Karpas-422 (cell line): ENCODE measurements at regions not wholly inside any gene's neighbourhood (a gene's known extent, or its start where the extent isn't known, plus 50 kb on each side); places are given as distances from the start of the nearest gene placed in this dataset.
"Not testable (repeated sequence)": the region's sequence is repeated elsewhere in the genome, so short reads cannot be mapped to it uniquely, and the experiment has no call there.

Experiments used
- DNase-seq: peaks from one replicate; pipeline ENCODE4 v3.0.0-alpha.2; 2015
- H2AFZ ChIP-seq: fragments of 200-600 bp; sonication (generic); 2 replicates; pipeline ENCODE4 v1.6.1; 2014; ENCODE audit warnings: antibody characterized with exemption, low read length, mixed read lengths
- H3K27ac ChIP-seq: fragments of 200-600 bp; sonication (generic); 2 replicates; pipeline ENCODE4 v1.5.1; 2014; ENCODE audit warnings: mild to moderate bottlenecking, low read length, moderate library complexity
- H3K27me3 ChIP-seq: fragments of 200-600 bp; sonication (generic); 2 replicates; pipeline ENCODE4 v1.6.1; 2014; ENCODE audit warnings: low read length, mixed read lengths
- H3K36me3 ChIP-seq: fragments of 200-600 bp; sonication (generic); 2 replicates; pipeline ENCODE4 v1.6.1; 2014; ENCODE audit warnings: low read length, mixed read lengths; ENCODE audit not compliant: insufficient read depth
- H3K4me1 ChIP-seq: fragments of 200-600 bp; sonication (generic); 2 replicates; pipeline ENCODE4 v1.6.1; 2014; ENCODE audit warnings: mild to moderate bottlenecking, low read length, mixed read lengths
- H3K4me2 ChIP-seq: fragments of 200-600 bp; sonication (generic); 2 replicates; pipeline ENCODE4 v1.6.1; 2014; ENCODE audit warnings: low read length, low read depth, mild to moderate bottlenecking; ENCODE audit not compliant: poor library complexity, severe bottlenecking
- H3K4me3 ChIP-seq: fragments of 200-600 bp; sonication (generic); 2 replicates; pipeline ENCODE4 v1.5.1; 2014; ENCODE audit warnings: mild to moderate bottlenecking, antibody characterized with exemption, low read length, mixed read lengths
- H3K79me2 ChIP-seq: fragments of 200-600 bp; sonication (generic); 2 replicates; pipeline ENCODE4 v1.6.1; 2014; ENCODE audit warnings: mild to moderate bottlenecking, low read length, mixed read lengths
- H3K9ac ChIP-seq: fragments of 200-600 bp; sonication (generic); 2 replicates; pipeline ENCODE4 v1.6.0; 2014; ENCODE audit warnings: low read length
- H3K9me2 ChIP-seq: fragments of 200-600 bp; sonication (generic), shearing (Covaris generic); replicated peaks from 2 replicates; pipeline ENCODE4 v1.6.0; 2014; ENCODE audit warnings: mild to moderate bottlenecking, low read length, moderate library complexity; ENCODE audit not compliant: insufficient read depth
- H3K9me3 ChIP-seq: fragments of 300-700, 200-600 bp; sonication (generic); 2 replicates; pipeline ENCODE4 v1.6.1; 2014; ENCODE audit warnings: low read length, mixed read lengths
- H4K20me1 ChIP-seq: fragments of 200-600 bp; sonication (generic); 2 replicates; pipeline ENCODE4 v1.6.1; 2014; ENCODE audit warnings: mild to moderate bottlenecking, antibody characterized with exemption, low read length, low read depth; ENCODE audit not compliant: insufficient read depth

DNA sequence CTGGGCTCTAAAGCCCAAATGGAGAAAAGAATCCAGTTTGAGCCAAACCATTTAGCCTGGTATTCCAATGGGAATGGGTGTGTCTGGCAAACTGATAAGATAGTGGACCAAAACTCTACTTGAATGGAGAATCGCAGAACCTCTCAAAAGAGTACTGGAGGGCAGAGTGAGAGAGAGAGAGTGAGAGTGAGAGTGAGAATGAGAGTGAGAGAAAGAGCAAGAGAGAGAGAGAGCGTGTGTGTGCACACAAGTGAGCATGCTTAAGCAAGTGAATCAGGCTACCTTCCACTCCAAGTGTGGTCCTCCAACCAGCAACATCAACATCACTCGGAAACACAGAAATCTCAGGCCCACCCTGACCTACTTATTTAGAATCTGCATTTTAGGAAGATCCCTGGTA lies 58.8 kb downstream of the UQCRFS1 start:
- Histone ChIP-seq H4K20me1 (no peaks in the 10 kb centered on the region), H3K9me3 (no peaks in the 10 kb centered on the region), H3K4me1 (no peaks in the 10 kb centered on the region), H3K79me2 (no peaks in the 10 kb centered on the region), H3K27ac (no peak overlapping the region), H3K4me2 (no peak overlapping the region), H3K9ac (no peak overlapping the region), H3K9me2 (no peaks in the 10 kb centered on the region), H3K4me3 (no peak overlapping the region), H3K36me3 (no peaks in the 10 kb centered on the region), H3K27me3 (no peaks in the 10 kb centered on the region), H2AFZ (no peak overlapping the region)
- DNase-seq, result no peak

GRCh38 chr19:29145756-29146155 lies 67.2 kb downstream of the UQCRFS1 start:
- H3K27ac ChIP-seq, result no peak overlapping the region
- peaks cover 1% of the 10 kb centered on the region; the same call in 1 of the 2 replicates for H3K9me3 ChIP-seq
- H2AFZ ChIP-seq, result no peak overlapping the region
- no peaks in the 10 kb centered on the region for H3K9me2 ChIP-seq
- H3K27me3 ChIP-seq, result no peaks in the 10 kb centered on the region
- no peaks in the 10 kb centered on the region for H3K79me2 ChIP-seq
- no peaks in the 10 kb centered on the region for H3K36me3 ChIP-seq
- no peak overlapping the region for H3K4me2 ChIP-seq
- H3K9ac ChIP-seq, result no peak overlapping the region
- H4K20me1 ChIP-seq, result no peaks in the 10 kb centered on the region
- no peak overlapping the region for H3K4me3 ChIP-seq
- no peak for DNase-seq
- no peaks in the 10 kb centered on the region for H3K4me1 ChIP-seq

DNA sequence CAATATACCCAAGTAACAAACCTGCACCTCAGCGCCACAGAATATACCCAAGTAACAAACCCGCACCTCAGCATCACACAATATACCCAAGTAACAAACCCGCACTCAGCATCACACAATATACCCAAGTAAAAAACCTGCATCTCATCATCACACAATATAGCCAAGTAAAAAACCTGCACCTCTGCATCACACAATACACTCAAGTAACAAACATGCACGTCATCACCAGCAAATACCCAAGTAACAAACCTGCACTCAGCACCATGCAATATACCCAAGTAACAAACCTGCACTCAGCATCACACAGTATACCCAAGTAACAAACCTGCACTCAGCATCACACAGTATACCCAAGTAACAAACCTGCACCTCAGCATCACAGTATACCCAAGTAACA lies 69.8 kb downstream of the UQCRFS1 start:
- no peaks in the 10 kb centered on the region for H3K9me2 ChIP-seq
- no peak overlapping the region for H2AFZ ChIP-seq
- H3K36me3 ChIP-seq, result no peaks in the 10 kb centered on the region
- no peaks in the 10 kb centered on the region for H3K79me2 ChIP-seq
- H3K4me2 ChIP-seq, result no peak overlapping the region
- peaks cover 18% of the 10 kb centered on the region for H3K9me3 ChIP-seq
- H3K4me3 ChIP-seq, result no peak overlapping the region
- no peaks in the 10 kb centered on the region for H3K27me3 ChIP-seq
- H3K27ac ChIP-seq, result no peak overlapping the region
- DNase-seq, result no peak
- no peaks in the 10 kb centered on the region for H3K4me1 ChIP-seq
- no peak overlapping the region for H3K9ac ChIP-seq
- no peaks in the 10 kb centered on the region for H4K20me1 ChIP-seq

- Histone ChIP-seq H3K36me3 (no peaks in the 10 kb centered on the region), H3K27ac (no peak overlapping the region), H3K9ac (no peak overlapping the region), H4K20me1 (no peaks in the 10 kb centered on the region), H2AFZ (no peak overlapping the region), H3K9me3 (peaks cover 18% of the 10 kb centered on the region), H3K27me3 (no peaks in the 10 kb centered on the region), H3K4me3 (no peak overlapping the region), H3K9me2 (no peaks in the 10 kb centered on the region), H3K4me2 (no peak overlapping the region), H3K4me1 (no peaks in the 10 kb centered on the region), H3K79me2 (no peaks in the 10 kb centered on the region)
- DNase-seq, result no peak
Measured at GRCh38 chr19:29139227-29139626, 73.7 kb downstream of the UQCRFS1 start.

DNA sequence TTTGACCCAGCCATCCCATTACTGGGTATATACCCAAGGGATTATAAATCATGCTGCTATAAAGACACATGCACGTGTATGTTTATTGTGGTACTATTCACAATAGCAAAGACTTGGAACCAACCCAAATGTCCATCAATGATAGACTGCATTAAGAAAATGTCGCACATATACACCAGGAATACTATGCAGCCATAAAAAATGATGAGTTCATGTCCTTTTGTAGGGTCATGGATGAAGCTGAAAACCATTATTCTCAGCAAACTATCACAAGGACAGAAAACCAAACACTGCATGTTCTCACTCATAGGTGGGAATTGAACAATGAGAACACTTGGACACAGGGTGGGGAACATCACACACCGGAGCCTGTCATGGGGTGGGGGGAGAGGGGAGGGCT lies 74.7 kb downstream of the UQCRFS1 start:
- H3K4me2 ChIP-seq, H3K4me3 ChIP-seq, H3K79me2 ChIP-seq, H3K4me1 ChIP-seq, H3K27ac ChIP-seq, DNase-seq, H3K27me3 ChIP-seq, H4K20me1 ChIP-seq, H3K9ac ChIP-seq, H3K36me3 ChIP-seq, H2AFZ ChIP-seq, H3K9me2 ChIP-seq: not testable (repeated sequence)
- peaks cover 18% of the 10 kb centered on the region for H3K9me3 ChIP-seq

- Histone ChIP-seq H2AFZ (no peak overlapping the region), H3K4me3 (no peak overlapping the region), H3K79me2 (no peaks in the 10 kb centered on the region), H3K36me3 (no peaks in the 10 kb centered on the region), H3K9me2 (no peaks in the 10 kb centered on the region), H3K4me1 (no peaks in the 10 kb centered on the region), H3K4me2 (no peak overlapping the region), H3K27me3 (no peaks in the 10 kb centered on the region), H3K9me3 (no peaks in the 10 kb centered on the region), H4K20me1 (no peaks in the 10 kb centered on the region), H3K27ac (no peak overlapping the region), H3K9ac (no peak overlapping the region)
- no peak for DNase-seq
Measured at GRCh38 chr19:29131456-29131855, 81.5 kb downstream of the UQCRFS1 start.

- Histone ChIP-seq H3K4me2 (no peak overlapping the region), H2AFZ (no peak overlapping the region), H3K4me1 (no peaks in the 10 kb centered on the region), H3K27me3 (no peaks in the 10 kb centered on the region), H3K4me3 (no peak overlapping the region), H3K9ac (no peak overlapping the region), H3K9me2 (no peaks in the 10 kb centered on the region), H4K20me1 (no peaks in the 10 kb centered on the region), H3K79me2 (no peaks in the 10 kb centered on the region), H3K27ac (no peak overlapping the region), H3K9me3 (no peaks in the 10 kb centered on the region), H3K36me3 (no peaks in the 10 kb centered on the region)
- no peak for DNase-seq
Measured at GRCh38 chr19:29129148-29129547, 83.8 kb downstream of the UQCRFS1 start.

- Histone ChIP-seq H3K79me2 (no peaks in the 10 kb centered on the region), H3K4me3 (no peak overlapping the region), H3K36me3 (no peaks in the 10 kb centered on the region), H4K20me1 (no peaks in the 10 kb centered on the region), H3K9ac (no peak overlapping the region), H3K4me2 (no peak overlapping the region), H3K27ac (no peak overlapping the region), H3K9me3 (no peaks in the 10 kb centered on the region), H3K27me3 (no peaks in the 10 kb centered on the region), H3K9me2 (no peaks in the 10 kb centered on the region), H3K4me1 (no peaks in the 10 kb centered on the region), H2AFZ (no peak overlapping the region)
- DNase-seq, result no peak
Measured at GRCh38 chr19:29128203-29128602, 84.7 kb downstream of the UQCRFS1 start.

GRCh38 chr19:29122185-29122584 lies 90.8 kb downstream of the UQCRFS1 start:
- no peak overlapping the region for H2AFZ ChIP-seq
- H3K9me2 ChIP-seq, result no peaks in the 10 kb centered on the region
- H3K27ac ChIP-seq, result no peak overlapping the region
- H3K36me3 ChIP-seq, result no peaks in the 10 kb centered on the region
- H3K27me3 ChIP-seq, result no peaks in the 10 kb centered on the region
- no peak overlapping the region for H3K4me2 ChIP-seq
- no peak overlapping the region for H3K9ac ChIP-seq
- no peaks in the 10 kb centered on the region for H3K79me2 ChIP-seq
- H3K9me3 ChIP-seq, result no peaks in the 10 kb centered on the region
- H4K20me1 ChIP-seq, result no peaks in the 10 kb centered on the region
- H3K4me1 ChIP-seq, result no peaks in the 10 kb centered on the region
- H3K4me3 ChIP-seq, result no peak overlapping the region
- DNase-seq, result no peak
